Right lobe of liver (tissue), 4 donors: ENCODE measurements at regions not wholly inside any gene's neighbourhood (a gene's known extent, or its start where the extent isn't known, plus 50 kb on each side); places are given as distances from the start of the nearest gene placed in this dataset.

Experiments
- POLR2A ChIP-seq: fragments of 450-650 bp; IDR thresholded peaks from one replicate; pipeline ENCODE4 v1.6.1; 2017; ENCODE audit warnings: antibody characterized with exemption, mild to moderate bottlenecking
- TF ChIP-seq, protein P1 (sequence below), 4 donors: fragments of 200-600 bp in 3 of 4; fragments of 450-650 bp in 1 of 4; IDR thresholded peaks; one replicate each; pipeline versions ENCODE4 v1.5.1 to v1.8.0; 2016 to 2022; ENCODE audit warnings: antibody characterized with exemption in 4 of 4, mild to moderate bottlenecking in 2 of 4
- donor health status: DM: no; HTN: no; CAD: no.
- donor health status: DM: no; HTN: no; CAD: no.
- donor health status: DM: no; HTN: yes; CAD: no.

DNA sequence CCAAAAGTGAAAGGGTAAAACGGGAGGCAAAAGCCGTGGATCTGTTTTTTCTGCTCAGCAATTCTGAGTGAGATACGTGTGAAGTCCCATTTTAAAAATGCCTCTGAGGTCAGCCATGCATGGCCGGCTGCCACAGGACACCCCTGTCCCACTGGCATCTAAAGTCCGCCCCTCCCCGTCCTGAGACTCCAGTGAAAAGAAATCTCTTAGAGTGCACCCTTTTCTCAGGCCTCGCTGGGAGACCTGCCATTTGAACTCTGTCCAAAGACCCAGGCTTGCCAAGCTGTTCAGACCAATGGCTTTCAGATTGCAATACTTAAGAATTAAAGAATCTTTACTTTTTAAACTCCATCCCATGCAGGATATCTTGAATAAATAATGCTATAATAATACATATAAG lies 61.0 kb upstream of the SLC24A5 start:
- TF ChIP-seq, protein P1, sequence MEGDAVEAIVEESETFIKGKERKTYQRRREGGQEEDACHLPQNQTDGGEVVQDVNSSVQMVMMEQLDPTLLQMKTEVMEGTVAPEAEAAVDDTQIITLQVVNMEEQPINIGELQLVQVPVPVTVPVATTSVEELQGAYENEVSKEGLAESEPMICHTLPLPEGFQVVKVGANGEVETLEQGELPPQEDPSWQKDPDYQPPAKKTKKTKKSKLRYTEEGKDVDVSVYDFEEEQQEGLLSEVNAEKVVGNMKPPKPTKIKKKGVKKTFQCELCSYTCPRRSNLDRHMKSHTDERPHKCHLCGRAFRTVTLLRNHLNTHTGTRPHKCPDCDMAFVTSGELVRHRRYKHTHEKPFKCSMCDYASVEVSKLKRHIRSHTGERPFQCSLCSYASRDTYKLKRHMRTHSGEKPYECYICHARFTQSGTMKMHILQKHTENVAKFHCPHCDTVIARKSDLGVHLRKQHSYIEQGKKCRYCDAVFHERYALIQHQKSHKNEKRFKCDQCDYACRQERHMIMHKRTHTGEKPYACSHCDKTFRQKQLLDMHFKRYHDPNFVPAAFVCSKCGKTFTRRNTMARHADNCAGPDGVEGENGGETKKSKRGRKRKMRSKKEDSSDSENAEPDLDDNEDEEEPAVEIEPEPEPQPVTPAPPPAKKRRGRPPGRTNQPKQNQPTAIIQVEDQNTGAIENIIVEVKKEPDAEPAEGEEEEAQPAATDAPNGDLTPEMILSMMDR (IDR thresholded peaks at IDR 0.05) = no peak
- TF ChIP-seq POLR2A = no peak
